OCI-LY3 (cell line): ENCODE measurements at regions not wholly inside any gene's neighbourhood (a gene's known extent, or its start where the extent isn't known, plus 50 kb on each side); places are given as distances from the start of the nearest gene placed in this dataset.
"Not testable (repeated sequence)": the region's sequence is repeated elsewhere in the genome, so short reads cannot be mapped to it uniquely, and the experiment has no call there.

Experiments
- H2AFZ ChIP-seq: fragments of 200-600, 300-600 bp; shearing (Covaris generic); 2 replicates; pipeline ENCODE4 v1.6.0; 2014; ENCODE audit warnings: antibody characterized with exemption, low read depth, low read length
- H3K27ac ChIP-seq: fragments of 200-600, 300-600 bp; sonication (generic); 2 replicates; pipeline ENCODE4 v1.5.1; 2014; ENCODE audit warnings: mild to moderate bottlenecking, low read length, moderate library complexity, mixed read lengths
- H3K27me3 ChIP-seq: fragments of 200-600, 300-600 bp; sonication (generic); 2 replicates; pipeline ENCODE4 v1.6.1; 2014; ENCODE audit warnings: low read depth, low read length, mixed read lengths
- H3K36me3 ChIP-seq: fragments of 200-600, 300-600 bp; sonication (generic); replicated peaks from 2 replicates; pipeline ENCODE3; 2014; ENCODE audit warnings: low read depth, low read length, mixed read lengths
- H3K4me1 ChIP-seq: fragments of 300-600, 200-600 bp; sonication (generic); 2 replicates; pipeline ENCODE4 v1.6.1; 2014; ENCODE audit warnings: low read length, mixed read lengths
- H3K4me2 ChIP-seq: fragments of 200-600, 300-600 bp; sonication (generic); 2 replicates; pipeline ENCODE4 v1.6.1; 2014; ENCODE audit warnings: low read length, mixed read lengths
- H3K4me3 ChIP-seq: fragments of 300-600, 200-600 bp; sonication (generic); 2 replicates; pipeline ENCODE4 v1.5.1; 2014; ENCODE audit warnings: antibody characterized with exemption, mild to moderate bottlenecking, low read length, moderate library complexity
- H3K79me2 ChIP-seq: fragments of 300-600, 200-600 bp; shearing (Covaris generic); 2 replicates; pipeline ENCODE4 v1.6.1; 2014; ENCODE audit warnings: mild to moderate bottlenecking, low read length, mixed read lengths
- H3K9ac ChIP-seq: fragments of 300-600, 200-600 bp; shearing (Covaris generic); 2 replicates; pipeline ENCODE4 v1.6.0; 2014; ENCODE audit warnings: mild to moderate bottlenecking, low read length, moderate library complexity
- H3K9me3 ChIP-seq: fragments of 200-600, 300-600 bp; shearing (Covaris generic); 2 replicates; pipeline ENCODE4 v1.6.1; 2014; ENCODE audit warnings: low read length, mixed read lengths; ENCODE audit not compliant: insufficient read depth
- H4K20me1 ChIP-seq: fragments of 200-600, 300-600 bp; sonication (generic); 2 replicates; pipeline ENCODE4 v1.6.1; 2016; ENCODE audit warnings: low read length, mixed read lengths; ENCODE audit not compliant: insufficient read depth
- CTCF ChIP-seq: fragments of 200-600, 300-600 bp; sonication (generic); IDR thresholded peaks from 2 replicates; pipeline ENCODE4 v1.5.1; 2014; ENCODE audit warnings: antibody characterized with exemption, low read length, low read depth
- EZH2phosphoT487 ChIP-seq: fragments of 200-600 bp; shearing (Covaris generic); IDR thresholded peaks from 2 replicates; pipeline ENCODE4 v1.6.1; 2018; ENCODE audit warnings: antibody characterized with exemption, mixed run types, low read depth

DNA sequence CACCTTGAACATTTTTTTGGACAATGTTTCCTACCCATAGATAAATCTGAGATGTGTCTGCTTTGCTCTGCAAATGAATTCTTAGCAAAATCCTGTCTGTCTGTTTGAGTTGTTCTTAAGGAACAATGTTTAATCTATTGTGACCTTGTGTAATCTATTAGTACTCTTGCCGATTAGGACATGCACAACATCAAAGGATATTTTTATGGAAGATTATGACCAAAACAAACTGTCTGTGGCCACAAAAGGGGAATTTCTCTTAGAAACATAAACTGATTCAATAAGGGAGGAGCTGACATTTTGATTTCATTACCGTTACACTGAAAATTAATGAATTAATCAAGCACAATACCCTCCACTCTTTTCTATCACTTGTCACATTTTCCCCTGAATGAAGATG lies 323.0 kb upstream of the PRR16 start:
- no peaks in the 10 kb centered on the region for H3K4me1 ChIP-seq
- H3K79me2 ChIP-seq = no peaks in the 10 kb centered on the region
- no peak for TF ChIP-seq CTCF
- no peak for TF ChIP-seq EZH2phosphoT487
- H3K27me3 ChIP-seq = no peaks in the 10 kb centered on the region
- H3K4me2 ChIP-seq = no peak overlapping the region
- no peaks in the 10 kb centered on the region; the same call in 1 of the 2 replicates for H3K9me3 ChIP-seq
- no peaks in the 10 kb centered on the region for H4K20me1 ChIP-seq
- H3K36me3 ChIP-seq = no peaks in the 10 kb centered on the region
- H3K4me3 ChIP-seq = no peak overlapping the region
- H2AFZ ChIP-seq = no peak overlapping the region
- no peak overlapping the region for H3K27ac ChIP-seq
- H3K9ac ChIP-seq = no peak overlapping the region

GRCh38 chr5:120146787-120147186 lies 317.3 kb upstream of the PRR16 start:
- no peaks in the 10 kb centered on the region for H3K4me1 ChIP-seq
- no peak overlapping the region for H2AFZ ChIP-seq
- no peak overlapping the region for H3K27ac ChIP-seq

DNA sequence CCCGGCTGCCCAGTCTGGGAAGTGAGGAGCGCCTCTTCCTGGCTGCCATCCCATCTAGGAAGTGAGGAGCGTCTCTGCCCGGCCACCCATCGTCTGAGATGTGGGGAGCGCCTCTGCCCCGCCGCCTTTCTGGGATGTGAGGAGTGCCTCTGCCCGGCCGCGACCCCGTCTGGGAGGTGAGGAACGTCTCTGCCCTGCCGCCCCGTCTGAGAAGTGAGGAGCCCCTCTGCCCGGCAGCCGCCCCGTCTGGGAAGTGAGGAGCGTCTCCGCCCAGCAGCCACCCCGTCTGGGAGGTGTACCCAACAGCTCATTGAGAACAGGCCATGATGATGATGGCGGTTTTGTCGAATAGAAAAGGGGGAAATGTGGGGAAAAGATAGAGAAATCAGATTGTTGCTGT lies 316.2 kb upstream of the PRR16 start:
- H3K9me3 ChIP-seq, H3K36me3 ChIP-seq, H4K20me1 ChIP-seq, H3K4me3 ChIP-seq, H3K9ac ChIP-seq, H3K79me2 ChIP-seq, H3K27me3 ChIP-seq, H3K4me1 ChIP-seq, H2AFZ ChIP-seq, H3K27ac ChIP-seq, H3K4me2 ChIP-seq: not testable (repeated sequence)

More at GRCh38 chr5:120146787-120147186, 317.3 kb upstream of the PRR16 start:
- TF ChIP-seq EZH2phosphoT487 (no peak), CTCF (no peak)
- Histone ChIP-seq H3K79me2 (no peaks in the 10 kb centered on the region), H3K27me3 (no peaks in the 10 kb centered on the region), H3K9me3 (no peaks in the 10 kb centered on the region; the same call in 1 of the 2 replicates), H4K20me1 (no peaks in the 10 kb centered on the region), H3K4me3 (no peak overlapping the region), H3K36me3 (no peaks in the 10 kb centered on the region), H3K4me2 (no peak overlapping the region), H3K9ac (no peak overlapping the region)

DNA sequence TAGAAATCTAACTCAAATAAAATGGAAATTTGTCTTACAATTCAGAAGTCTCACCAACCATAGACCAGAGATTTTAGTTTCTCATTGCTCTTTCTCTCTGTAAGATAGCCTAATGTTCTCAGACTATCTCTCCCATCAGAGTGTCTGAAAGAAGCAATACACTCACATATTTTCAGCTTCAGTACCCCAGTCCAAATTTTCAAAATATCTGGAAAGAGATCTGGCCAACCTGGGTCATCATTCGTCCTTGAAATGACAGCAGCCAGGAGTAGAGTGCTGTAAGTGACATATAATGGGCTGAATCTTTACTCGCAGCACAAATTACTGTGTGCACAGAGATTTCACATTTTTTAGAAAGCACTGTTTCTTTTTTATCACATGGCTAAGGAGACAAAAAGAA lies 313.3 kb upstream of the PRR16 start:
- Histone ChIP-seq H3K4me1 (no peaks in the 10 kb centered on the region), H2AFZ (no peak overlapping the region), H3K4me2 (no peak overlapping the region)

More for the DNA sequence above, 313.3 kb upstream of the PRR16 start:
- Histone ChIP-seq H3K27ac (no peak overlapping the region), H3K79me2 (no peaks in the 10 kb centered on the region), H3K36me3 (no peaks in the 10 kb centered on the region), H3K4me3 (no peak overlapping the region), H3K9me3 (no peaks in the 10 kb centered on the region), H4K20me1 (no peaks in the 10 kb centered on the region), H3K27me3 (no peaks in the 10 kb centered on the region), H3K9ac (no peak overlapping the region)
- no peak for TF ChIP-seq CTCF
